Suppressor macrophage treated with lipopolysaccharide for 4 hours (primary cell): ENCODE measurements at regions not wholly inside any gene's neighbourhood (a gene's known extent, or its start where the extent isn't known, plus 50 kb on each side); places are given as distances from the start of the nearest gene placed in this dataset.
"Not testable (repeated sequence)": the region's sequence is repeated elsewhere in the genome, so short reads cannot be mapped to it uniquely, and the experiment has no call there.

Experiments
- DNase-seq: peaks from one replicate; pipeline ENCODE4 v3.0.0-alpha.2; 2020

DNA sequence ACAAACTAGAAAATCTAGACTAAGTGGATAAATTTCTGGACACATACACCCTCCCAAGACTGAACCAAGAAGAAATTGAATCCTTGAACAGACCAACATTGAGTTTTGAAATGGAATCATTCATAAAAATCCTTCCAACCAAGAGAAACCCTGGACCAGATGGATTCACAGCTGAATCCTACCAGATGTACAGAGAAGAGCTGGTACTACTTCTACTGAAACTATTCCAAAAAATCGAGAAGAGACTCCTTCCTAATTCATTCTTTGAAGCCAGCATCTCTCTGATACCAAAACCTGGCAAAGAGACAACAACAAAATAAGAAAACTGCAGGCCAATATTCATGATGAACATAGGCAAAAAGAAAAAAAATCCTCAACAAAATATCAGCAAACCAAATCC, 227.4 kb downstream of the RPAP3 start:
- no peak for DNase-seq

DNA sequence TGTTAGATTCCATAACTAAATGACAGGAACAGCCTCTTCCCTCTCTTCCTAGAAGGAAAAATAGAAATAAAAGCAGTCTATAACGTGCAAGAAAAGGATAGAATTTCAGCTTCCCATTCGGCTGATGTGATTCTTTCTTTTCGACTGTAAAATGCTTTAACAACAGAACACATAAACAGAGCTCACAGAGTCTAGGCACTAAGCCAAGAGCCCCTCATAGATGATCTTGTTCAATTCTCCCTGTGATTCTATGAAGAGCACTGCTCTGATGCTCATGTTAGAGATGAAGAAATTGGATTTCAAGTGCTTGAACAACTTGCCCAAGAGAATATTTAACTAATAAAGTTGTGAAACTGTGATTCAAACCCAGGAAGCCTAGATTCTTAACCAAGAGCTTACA, 232.7 kb downstream of the RPAP3 start:
- DNase-seq: no peak

DNA sequence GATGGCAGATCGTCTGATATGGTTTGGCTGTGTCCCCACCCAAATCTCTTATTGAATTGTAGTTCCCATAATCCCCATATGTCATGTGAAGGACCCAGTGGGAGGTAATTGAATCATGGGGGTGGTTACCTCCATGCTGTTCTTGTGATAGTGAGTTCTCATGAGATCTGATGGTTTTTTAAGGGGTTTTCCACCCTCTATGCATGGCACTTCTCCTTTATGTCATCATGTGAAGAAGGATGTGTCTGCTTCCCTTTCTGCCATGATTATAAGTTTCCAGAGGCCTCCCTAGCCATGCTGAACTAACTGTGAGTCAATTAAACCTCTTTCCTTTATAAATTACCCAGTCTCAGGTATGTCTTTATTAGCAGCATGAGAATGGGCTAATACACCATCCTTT, 235.5 kb downstream of the RPAP3 start:
- peak; percentile 15 for DNase-seq

DNA sequence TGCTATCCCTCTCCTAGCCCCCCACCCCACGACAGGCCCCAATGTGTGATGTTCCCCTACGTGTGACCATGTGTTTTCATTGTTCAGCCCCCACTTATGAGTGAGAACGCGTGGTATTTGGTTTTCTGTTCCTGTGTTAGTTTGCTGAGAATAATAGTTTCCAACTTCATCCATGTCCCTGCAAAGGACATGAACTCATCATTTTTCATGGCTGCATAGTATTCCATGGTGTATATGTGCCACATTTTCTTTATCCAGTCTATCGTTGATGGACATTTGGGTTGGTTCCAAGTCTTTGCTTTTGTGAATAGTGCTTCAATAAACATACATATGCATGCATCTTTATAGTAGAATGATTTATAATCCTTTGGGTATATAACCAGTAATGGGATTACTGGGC, 241.9 kb downstream of the RPAP3 start:
- not testable (repeated sequence) for DNase-seq

DNA sequence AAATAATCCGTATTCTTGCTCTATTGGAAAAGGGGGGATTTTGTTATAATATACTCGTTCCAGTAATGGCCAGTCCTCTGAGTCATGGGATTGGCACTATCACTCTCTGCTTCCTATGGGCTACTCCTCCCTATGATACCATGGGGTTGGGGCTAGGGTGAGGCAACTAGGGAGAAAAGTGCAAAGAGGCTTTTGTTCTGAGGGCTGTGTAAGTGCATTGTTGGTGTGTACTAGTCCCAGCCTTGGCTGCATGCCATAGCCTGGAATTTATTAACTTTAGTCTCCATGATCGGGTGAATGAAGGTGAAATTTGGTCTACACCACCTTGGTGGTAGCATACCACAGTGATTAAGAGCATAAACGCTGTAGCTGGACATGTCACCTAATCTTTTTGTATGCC, 247.6 kb downstream of the RPAP3 start:
- no peak for DNase-seq

DNA sequence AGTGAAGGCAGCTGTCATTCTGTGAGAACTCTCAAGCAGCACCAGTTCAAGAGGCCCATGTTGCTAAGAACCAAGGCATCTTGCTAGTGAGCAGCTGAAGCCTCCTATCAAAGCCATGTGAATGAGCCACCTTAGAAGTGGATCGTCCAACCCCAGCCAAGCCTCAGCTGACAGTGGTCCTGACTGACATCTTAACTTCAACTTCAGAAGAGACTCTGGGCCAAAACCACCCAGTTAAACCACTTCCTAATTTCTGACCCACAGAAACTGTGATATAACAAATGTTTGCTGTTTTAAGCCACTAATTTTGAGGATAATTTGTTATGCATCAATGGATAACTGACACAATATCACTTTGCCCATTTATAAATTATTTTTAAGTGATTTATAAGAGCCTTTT, 256.0 kb downstream of the RPAP3 start:
- no peak for DNase-seq

DNA sequence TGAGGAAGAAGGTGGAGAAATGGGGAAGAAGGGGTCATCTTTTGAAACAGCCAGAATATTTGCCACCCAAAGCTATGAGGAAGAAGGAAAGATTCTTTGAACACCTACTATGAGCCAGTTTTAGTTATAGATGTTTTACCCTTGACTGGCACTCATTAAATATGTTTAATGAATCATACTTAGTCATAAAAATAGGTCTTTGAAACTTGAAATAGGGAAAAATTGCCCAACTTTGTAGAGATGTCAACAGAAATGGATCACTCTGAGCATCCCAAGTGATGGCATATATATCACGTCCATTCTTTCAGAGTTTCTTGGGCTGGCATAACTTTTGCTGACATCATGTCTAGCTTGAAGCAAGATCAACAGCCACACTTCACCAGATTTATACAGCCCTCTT, 263.5 kb downstream of the RPAP3 start:
- no peak for DNase-seq

DNA sequence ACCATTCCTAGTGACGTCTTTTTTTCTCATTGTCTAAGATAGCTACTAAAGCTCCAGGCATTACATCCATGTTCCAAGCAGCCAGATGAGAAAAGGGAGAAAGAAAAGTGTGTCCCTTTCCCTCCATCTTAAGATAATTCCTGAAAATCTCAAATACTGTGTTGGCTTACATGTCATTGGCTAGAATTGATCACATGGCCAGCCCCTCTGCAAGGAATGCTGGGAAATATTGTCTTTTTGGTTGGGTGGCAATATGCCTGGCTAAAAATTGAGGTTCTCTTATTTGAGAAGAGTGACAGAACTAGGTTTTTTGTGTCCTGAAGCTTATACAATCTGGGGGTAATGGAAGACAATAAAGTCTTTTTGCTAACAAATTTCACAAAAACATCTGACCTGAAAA, 264.3 kb downstream of the RPAP3 start:
- DNase-seq: no peak

DNA sequence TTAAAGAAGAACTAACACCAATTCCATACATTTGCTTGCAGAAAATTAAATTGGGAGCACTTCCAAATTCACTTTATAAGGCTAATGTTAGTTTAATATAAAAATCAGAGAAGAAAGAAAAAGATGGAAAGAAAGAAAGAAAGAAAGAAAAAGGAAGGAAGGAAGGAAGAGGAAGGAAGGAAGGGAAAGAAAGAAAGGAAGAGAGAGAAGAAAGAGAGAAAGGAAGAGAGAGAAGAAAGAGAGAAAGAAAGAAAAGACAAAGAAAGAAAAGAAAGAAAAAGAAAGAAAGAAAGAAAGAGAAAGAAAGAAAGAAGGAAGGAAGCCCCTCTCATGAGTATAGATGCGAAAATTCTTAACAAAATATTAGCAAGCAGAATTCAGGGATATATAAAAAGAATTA, 267.7 kb downstream of the RPAP3 start:
- DNase-seq: no peak

DNA sequence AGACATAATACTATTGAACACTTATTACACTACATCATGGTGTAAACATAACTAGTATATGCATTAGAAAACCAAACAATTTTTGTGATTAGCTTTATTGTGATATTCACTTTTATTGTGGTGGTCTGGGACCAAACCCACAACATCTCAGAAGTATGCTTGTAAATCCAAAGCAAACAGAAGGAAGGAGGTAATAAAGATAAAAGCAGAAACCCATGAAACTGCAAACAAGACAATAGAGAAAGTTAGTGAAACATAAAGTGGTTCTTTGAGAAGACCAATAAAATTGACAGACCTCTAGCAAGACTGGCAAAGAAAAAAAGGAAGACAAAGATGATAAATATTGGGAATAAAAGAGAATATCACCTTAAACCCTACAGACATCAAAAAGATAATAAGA, 268.3 kb downstream of the RPAP3 start:
- DNase-seq: no peak

DNA sequence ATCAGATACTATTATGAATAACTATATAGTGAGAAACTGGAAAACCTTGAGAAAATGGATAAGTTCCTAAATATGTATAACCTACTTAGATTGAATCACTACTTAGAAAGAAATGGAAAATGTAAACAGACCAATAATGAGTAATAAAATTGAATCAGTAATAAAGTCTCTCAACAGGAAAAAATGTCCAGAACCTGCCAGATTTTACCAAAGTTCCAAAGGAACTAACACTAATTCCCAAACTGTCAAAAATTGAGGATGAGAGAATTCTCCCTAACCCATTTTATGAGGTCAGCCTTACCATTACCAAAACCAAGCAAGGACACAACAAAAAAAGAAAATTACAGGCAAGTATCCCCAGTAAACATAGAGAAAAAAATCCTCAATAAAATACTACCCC, 272.0 kb downstream of the RPAP3 start:
- no peak for DNase-seq

DNA sequence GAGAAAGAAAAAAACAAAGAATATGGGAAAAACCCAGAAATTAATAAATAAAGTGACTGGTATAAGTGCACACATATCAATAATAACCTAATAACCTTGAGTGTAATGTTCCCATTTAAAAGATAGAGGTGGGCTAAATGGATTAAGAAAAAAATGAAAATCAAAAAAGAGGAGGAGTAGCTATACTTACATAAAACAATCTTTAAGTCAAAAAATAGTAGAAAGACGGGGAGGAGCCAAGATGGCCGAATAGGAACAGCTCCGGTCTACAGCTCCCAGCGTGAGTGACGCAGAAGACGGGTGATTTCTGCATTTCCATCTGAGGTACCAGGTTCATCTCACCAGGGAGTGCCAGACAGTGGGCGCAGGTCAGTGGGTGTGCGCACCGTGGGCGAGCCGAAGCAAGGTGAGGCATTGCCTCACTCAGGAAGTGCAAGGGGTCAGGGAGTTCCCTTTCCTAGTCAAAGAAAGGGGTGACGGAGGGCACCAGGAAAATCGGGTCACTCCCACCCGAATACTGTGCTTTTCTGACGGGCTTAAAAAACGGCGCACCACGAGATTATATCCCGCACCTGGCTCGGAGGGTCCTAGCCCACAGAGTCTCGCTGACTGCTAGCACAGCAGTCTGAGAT, 279.0 kb downstream of the RPAP3 start:
- DNase-seq: not testable (repeated sequence)

DNA sequence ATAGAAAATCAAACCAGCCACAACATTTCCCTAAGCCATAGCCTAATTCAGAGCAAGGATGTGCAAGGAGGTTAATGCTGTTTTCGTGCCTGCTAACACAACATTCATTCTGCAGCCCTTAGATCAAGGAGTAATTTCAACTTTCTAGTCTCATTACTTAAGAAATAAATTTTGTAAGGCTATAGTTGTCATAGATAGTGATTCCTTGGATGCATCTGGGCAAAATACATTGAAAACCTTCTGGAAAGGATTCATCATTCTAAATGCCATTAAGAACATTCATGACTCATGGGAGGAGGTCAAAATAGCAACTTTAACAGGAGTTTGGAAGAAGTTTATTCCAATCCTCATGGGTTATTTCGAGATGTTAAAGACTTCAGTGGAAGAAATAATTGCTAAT, 283.2 kb downstream of the RPAP3 start:
- DNase-seq: no peak

DNA sequence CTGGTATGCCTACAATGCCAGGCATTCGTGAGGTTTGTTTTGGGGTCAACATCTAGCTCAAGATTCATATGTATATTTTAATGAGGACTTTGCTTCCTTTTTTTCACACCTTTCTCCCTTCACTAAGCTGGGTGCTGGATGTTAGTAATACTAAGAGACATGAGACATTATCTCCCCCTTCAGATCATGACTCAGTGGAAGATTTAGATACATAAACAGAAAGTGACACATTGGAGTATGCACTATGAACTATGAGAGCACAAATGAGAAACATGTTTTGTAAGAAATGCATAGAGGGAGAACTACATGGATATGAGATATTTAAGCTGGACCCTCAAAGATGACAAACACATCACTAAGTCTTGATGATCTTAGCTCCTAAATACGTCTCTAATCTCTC, 286.3 kb downstream of the RPAP3 start:
- DNase-seq: no peak

DNA sequence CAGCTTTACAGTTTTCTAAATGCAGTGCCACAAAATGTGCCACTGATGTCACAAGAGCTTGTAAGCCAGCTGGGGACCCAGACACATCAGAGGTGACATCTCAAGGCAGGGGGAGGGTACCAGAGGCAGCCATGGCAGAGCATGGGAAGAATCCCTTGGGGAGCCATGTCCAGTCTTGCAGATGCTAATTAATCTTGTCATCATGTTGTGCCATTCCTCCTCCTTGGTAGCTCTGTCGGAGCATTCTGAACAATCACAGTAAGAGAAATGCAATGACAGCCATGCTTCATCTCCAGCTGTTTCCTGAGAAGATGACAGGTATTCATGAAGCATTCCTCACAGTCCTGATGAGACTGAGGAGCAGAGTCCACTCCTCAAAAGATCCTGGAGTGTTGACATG, 287.9 kb downstream of the RPAP3 start:
- no peak for DNase-seq

DNA sequence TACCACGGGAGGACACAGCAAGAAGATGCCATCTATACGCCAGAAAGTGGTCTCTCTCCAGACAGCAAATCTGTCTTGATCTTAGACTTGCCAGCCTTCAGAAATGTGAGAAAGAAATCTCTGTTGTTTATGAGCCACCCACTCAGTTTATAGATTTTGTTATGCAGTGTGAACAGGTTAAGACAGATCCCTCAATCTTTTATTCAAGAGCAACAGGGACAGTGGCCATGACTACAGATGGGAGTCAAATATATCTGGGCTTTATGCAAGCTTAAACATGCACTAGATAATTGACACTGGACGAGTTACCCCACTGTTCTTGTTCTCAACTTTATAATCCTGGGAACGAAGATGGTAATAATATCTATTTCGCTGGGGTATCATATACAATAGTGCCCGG, 288.7 kb downstream of the RPAP3 start:
- no peak for DNase-seq

DNA sequence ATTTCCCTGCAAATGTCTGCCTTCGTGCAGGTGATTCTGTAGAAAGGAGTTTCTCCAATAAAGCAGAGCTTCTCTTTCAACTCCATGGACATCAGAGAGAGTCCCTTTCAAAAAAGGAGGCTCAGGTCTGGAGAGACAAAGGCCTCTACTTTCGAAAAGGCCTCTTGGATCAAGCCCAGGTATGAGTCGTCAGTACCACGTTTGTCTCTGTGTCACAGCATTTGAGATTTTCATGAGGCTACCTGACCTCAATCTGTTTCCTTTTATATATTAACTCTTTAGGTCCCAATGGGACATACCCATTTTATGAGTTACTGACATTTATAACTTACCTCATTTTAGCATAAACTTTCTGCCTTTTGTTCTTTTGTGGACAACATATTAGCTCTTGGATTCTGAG, 290.8 kb downstream of the RPAP3 start:
- DNase-seq: no peak

DNA sequence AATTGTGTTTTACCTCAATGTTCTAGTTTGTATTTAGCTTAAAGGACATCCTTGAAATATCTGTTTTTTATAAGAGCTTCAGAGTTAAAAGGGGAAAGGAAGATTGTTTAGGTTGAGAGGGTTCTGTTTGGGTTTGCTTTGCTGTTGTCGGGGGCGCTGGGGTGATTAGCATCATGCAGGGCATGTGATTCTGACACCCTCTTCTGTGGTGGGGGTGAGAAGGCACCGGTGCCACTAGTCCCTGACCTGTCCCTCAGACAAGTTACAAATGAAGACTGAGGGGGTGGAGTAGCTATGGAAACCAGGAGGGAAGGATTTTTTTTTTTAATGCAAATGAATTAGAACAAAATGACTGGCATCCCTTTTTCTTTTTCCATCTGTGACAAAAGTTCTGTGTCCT, 291.3 kb downstream of the RPAP3 start:
- no peak for DNase-seq

DNA sequence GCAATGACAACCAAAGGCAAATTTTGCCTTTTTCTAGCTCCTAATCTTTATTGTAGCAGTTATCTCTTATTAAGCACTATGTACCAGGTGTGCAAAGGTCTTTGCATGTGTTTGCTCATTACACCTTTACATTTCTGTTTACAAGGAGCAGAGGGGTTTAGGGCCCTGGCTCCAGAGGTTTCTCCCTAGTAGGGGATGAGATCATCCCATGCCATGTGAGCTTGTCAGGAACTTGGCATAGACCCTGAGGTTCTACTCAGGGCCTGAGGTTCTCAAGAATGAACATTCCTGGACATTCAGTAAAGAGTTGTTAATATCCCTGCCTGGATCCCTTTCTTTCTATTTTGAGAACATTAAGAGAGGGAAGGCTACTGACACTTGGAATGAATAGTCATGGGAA, 292.0 kb downstream of the RPAP3 start:
- DNase-seq: no peak

DNA sequence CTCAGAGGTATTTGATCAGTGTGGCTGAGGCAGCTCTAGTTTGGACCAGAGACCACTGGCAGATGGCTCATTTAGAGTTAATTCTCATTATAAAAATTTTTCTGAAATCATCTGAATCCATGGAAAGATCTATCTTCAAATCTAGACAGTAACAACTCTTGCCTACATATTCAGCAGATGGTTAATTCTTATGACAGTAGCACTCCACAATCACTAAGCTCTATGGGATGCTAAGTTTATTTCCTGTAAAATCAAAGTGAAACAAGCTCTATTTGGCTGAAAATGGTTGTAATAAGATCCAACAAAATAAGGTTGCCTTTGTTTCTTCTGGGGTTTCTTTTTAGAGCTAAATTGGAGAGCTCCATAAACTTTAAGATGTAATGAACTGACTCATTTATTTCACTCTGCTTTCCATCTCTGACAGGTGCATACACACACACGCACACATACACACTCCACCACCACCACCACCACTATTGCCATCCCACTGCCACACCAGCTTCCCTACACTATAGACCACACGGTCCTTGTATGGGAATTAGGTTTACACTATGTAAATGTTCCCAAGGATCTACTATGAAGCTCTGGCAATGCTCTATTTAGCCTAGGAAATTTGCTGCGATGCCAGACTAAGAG, 293.1 kb downstream of the RPAP3 start:
- DNase-seq: no peak

DNA sequence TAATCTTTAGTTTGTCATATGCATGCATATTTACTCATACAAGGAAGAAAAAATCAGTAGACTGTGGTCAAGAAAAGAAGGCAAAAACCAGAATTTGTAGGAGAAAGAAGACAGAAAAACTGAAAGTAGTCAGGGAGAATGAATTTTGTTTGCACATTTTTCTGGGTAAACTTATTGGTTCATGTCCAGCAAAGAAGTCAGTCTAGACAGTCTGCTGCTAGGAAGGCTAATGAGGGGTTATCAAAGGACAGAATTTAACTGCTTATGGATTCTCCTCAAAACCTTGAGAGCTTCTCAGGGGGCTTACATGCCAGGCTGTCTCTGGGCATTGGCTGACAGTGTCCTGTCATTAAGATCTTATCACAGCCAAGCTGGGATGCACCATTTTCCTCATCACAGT, 293.9 kb downstream of the RPAP3 start:
- DNase-seq: no peak

DNA sequence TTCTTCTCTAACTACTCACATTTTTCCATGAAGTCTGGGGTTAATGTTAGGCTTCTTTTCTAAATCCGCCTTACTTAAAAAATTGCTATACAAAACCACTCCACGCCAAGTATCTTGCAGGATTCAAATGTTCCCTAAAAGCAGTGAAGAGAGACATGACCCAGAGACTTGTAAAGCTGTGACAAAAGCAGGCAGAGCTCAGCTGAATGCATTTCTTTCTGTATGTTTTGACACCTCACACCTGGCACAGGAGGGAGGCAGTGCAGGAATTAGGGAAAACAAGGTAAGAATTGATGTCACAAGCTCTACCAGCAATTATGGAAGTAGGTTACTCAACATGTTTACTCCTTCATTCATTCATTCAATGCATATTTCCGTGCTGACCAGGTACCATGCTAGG, 295.0 kb downstream of the RPAP3 start:
- DNase-seq: no peak

DNA sequence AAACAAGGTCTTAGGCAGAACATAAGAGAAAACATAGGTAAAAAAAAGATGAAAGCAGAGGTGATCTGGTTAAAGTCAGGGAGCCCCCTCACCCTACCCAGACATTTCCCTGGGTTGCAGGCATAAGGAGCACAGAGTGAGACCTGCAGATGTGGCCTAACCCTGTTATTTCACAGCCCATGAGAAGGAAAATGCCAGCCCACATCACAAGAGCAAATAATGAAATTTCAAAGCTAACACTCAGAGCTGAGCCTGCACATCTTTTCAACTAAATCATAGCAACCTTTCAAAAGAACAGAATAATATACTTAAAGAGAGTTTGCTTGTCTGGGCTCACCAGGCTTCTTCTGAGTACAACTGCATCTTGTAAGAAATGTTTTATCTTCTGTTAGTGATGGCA, 295.4 kb downstream of the RPAP3 start:
- DNase-seq: no peak

DNA sequence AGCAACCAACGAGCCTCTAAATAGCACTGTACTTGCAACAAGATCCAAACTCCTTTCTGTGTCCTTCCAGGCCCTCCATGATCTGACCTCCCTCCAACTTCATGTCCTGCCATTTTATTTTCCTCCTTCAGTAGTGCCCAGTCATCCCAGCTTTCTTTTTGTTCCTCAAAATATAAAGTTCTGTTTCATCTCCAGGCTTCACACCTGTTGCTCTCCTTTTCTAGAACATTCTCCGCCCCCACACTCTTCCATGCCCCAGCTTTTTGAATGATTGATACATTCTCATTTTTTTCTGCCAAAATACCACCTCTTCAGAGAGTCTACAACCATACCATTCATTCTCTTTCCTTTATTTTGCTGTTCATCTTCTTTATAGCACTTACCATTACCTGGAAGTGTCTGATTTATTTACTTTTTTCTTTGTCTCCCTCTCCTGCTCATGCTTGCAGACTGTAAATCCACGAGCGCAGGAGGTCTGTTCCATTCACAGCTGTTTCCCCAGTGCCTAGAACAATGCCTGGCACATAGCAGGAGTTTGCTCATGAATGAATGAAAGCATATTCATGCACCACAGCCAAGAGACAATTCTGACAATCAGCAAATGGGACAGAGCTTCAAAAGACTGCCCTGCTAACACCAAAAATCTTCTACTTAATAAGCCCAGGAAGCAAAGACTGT, 296.4 kb downstream of the RPAP3 start:
- DNase-seq: no peak
